Mesenteric fat pad (tissue), 1 donor: ENCODE measurements at regions not wholly inside any gene's neighbourhood (a gene's known extent, or its start where the extent isn't known, plus 50 kb on each side); places are given as distances from the start of the nearest gene placed in this dataset.
"Not testable (repeated sequence)": the region's sequence is repeated elsewhere in the genome, so short reads cannot be mapped to it uniquely, and the experiment has no call there.

ENCODE experiments used
- DNase-seq: peaks from one replicate; pipeline ENCODE4 v3.0.0-alpha.2; 2020; ENCODE audit warnings: low spot score
- donor health status: DM: yes; HTN: yes; CAD: no.

DNA sequence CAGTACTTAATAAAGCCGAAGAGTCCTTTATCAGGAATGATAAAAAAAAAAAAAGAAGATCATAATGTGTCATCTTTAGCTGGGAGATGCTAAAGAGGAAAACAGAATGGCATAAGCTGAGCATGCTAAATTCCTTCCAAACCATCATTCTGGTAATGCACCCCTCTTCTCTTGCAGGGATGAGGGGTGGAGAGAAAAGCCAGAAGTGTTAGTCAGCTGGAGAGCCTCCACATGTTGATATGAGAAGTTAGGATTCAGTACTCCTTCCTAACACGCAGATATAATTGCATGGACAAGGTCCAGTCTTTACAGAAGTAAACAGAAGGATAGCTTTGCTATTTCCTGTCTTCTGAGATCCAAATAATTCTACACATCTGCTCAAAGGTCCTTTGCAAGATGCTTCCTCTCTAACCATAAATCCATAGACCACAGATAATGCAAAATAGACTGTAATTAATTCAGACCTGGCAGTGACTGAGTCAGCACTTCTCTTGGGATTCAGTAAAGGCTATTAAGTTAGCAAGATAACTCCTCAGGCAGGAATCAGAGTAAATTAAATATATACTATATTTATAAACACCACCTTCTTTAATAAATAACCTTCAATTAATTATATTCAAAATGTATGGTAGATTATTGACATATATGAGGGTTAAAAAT, 930.0 kb upstream of the KLHL29 start:
- DNase-seq, result no peak

- DNase-seq, result no peak
These were observed 926.5 kb upstream of the KLHL29 start for GRCh38 chr2:22458440-22458839.

- DNase-seq, result not testable (repeated sequence)
These were observed 909.9 kb upstream of the KLHL29 start for GRCh38 chr2:22475103-22475502.

DNA sequence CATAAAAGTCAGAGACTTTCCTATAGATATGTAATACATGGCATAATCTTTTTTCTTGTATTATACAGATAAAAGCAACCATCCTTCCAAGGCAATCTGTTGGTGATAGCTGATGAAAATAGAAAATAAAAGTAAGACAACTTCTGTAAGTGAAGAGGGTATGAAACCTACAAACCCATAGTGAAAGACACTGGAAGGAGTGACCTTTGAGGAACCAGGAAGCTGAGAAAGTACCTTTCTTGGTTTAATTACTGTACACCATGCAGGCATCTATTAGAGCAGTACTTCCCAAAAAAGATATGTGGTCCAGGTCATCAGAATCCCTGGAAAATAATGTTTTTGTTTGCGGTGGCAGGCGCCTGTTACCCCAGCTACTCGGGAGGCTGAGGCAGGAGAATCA, 906.6 kb upstream of the KLHL29 start:
- DNase-seq, result no peak

DNA sequence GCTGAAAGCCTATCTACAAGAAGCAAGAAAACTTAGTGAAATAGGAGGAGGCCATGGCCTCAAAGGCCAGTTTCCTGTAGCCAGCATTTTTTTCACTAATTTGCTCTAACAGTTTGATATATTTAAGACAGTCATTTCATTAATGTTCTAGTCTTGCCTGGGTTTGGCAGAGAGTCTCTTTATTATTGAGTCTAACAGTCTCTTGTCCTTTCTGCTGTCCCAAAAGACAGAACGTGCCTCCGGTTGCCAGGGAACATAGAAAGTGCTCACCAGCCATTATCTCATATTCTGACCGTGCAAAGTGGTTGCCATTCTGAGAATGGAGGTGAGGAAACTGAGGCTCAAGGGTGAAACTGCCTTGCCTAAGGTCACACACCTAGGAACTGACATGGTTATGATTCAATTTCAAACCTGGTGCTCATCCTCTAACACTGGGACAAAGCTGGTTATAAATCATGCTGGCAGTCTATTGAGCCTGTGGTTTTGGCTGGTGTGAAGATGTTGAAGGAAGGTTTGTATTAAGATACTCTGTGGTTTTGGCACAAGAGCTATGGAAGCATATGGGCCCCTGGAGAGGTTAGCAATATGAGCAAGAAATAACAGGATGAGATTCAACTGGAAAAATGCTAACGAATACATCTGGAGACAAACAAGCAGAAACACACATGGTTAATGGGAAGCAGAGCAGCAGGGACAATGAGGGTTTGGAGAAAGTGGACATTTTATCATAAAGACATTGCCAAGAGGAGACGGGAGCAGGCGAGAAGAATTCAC, 903.3 kb upstream of the KLHL29 start:
- DNase-seq, result no peak

- no peak for DNase-seq
These were observed 901.9 kb upstream of the KLHL29 start for GRCh38 chr2:22483036-22483435.

- no peak for DNase-seq
These were observed 899.5 kb upstream of the KLHL29 start for GRCh38 chr2:22485486-22485885.

- no peak for DNase-seq
These were observed 898.6 kb upstream of the KLHL29 start for GRCh38 chr2:22486343-22486742.

DNA sequence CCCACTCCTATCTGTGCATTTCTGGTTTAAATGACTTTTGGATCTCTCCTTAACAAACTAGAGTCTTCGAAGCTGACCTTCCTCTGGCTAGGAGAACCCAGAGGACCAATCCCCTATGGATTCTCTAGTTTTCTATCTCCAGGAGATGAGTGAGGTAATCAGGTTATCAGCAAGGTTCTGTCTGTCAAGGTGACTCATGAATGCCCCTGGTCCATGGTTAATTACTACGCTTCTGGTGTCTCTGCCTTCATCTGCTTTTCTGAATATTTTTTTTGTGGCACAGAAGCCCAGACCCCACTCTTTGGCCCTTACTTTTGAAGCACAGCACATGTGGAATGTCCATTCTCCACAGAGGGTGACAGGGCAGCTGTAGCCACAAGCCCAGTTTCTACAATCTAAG, 897.9 kb upstream of the KLHL29 start:
- DNase-seq, result no peak

DNA sequence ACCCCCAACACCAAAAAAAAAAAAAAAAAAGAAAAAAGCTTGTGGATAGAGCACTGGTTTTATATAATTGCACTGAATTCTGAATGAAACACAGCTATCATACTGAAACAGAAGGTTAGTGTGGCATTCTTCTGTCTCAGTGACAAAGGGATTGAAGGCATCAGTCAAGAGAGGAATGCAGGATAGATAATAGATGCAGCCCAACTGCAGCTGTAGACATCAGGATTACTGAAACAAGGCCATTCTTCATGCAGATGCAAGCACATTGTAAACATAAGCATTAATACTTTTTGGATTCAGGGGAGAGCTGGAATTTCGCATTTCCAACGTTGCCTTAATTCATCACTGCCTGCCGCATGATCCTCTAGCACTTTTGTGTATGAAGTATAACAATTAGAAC, 897.4 kb upstream of the KLHL29 start:
- DNase-seq, result no peak

DNA sequence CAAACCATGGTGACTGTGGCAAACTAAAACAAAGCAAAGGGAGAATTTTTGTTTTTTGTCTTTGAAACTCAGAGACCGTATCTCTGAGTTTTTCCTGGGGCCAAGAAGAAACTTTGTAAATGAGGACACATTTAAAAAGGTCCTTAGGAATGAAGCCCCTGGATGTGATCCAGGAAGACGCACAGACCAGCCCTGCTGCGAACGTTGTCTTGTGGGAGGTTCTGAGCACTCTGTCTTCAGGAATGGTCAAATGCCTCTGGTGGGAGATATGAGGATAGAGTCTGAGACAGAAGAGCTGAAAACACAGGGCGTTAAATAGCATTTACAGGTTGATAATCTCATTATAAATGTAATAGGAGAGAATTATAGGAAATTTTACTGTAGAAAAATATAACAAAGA, 893.5 kb upstream of the KLHL29 start:
- no peak for DNase-seq

GRCh38 chr2:22494156-22494555, 890.8 kb upstream of the KLHL29 start:
- DNase-seq, result no peak

GRCh38 chr2:22497064-22497463, 887.9 kb upstream of the KLHL29 start:
- no peak for DNase-seq

DNA sequence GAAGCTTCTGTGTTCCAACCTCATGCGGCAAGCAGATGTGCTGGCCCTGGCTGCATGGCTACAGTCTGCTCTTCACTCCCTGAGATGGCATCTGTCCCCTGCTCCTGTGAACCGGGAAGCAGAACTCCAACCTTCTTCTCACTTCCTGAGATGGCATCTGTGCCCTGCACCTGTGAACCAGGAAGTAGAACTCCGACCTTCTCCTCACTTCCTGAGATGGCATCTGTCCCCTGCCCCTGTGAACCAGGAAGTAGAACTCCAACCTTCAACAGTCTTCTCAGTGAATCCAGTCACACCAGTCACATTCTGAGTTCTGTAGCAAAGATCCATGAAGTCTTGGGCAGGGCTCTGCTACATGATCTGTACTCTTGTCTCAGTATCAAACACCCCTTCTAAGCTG, 887.2 kb upstream of the KLHL29 start:
- no peak for DNase-seq

DNA sequence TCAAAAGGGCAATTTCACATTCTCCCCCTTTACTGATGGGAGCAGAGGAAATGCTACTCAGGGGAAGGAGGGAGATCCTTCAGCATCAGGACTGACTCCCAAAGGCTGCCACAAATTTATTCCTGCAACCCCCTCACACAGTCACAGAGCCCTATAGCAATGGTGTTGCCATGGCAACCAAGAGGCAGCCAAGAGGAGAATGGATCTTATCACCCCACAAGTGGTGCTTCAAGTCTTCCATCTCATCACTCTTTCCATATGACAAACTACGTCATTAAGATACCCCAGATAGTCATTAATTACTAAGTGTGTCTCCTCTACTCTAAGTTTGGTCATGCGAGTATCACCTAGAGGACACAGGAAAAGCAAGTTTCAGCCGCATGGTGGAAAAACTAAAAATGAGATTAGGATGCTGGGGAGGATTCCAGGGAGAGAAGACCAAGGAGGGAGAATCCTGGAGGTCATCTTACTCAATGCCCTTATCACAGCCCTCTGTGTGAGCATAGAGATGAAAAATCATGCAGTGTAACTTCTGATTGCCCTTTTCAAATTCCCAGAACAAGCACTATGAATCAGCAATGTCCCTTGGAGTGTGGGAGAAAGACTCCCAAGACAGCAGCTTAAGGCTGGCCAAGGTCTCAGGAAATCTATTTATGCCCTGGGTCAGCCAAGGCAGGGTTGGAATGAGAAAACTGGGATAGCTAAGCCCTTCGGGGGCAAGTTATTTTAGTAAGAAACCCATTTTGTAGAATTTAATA, 885.7 kb upstream of the KLHL29 start:
- no peak for DNase-seq

DNA sequence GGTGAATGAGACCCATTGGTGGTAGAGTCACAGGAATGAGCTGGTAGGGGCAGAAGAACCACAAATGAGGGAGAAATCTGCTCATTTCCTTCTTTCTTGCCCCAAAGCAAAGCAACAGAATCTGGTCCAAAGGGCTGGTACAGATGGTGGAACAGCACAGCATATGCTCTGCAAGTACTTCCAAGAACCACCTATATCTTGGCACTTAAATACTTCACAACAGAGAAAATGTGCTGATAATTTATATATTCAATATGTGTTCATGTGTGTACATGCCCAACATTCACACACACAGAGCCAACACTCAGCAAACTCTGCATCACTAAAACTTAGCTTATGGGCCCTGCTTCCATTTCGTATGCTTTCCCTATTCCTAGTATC, 884.4 kb upstream of the KLHL29 start:
- DNase-seq, result no peak

DNA sequence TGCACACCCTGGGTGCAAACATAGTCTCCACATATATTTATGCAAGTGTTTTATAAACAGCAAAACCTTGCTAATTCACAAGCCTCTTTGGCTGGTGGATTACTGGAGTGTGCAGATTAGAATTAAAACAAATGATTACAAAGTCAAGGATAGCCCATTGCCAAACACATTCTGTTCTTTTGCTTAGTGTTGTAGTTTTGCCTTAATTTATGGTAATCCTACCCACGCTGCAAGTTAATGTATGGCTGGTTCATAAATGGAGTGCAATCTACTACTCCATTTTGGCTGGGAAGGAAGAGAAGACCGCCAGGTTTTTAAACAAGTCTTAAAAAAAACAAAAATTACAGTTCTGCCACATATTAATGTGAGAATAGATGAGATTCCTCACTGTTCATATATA, 883.1 kb upstream of the KLHL29 start:
- DNase-seq, result no peak

DNA sequence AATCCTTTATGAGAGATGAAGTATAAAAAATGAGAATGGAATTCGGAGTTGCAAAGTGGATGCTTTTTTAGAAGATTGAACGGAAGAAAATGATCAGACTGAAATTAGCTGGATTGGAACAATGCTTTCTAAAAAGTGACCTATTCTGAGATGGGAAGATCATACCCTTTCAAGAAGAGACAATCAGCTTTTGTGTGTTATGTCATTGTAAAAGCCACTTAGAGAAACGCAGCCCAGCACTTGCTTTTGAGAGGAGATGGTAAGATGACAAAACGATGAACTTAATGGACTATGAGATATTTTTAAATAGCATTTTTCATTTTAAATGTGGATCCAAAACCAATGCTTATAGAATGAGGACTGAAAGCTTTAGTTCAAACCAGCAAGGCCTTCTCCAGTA, 871.4 kb upstream of the KLHL29 start:
- DNase-seq, result no peak

GRCh38 chr2:22517141-22517540, 867.8 kb upstream of the KLHL29 start:
- no peak for DNase-seq

DNA sequence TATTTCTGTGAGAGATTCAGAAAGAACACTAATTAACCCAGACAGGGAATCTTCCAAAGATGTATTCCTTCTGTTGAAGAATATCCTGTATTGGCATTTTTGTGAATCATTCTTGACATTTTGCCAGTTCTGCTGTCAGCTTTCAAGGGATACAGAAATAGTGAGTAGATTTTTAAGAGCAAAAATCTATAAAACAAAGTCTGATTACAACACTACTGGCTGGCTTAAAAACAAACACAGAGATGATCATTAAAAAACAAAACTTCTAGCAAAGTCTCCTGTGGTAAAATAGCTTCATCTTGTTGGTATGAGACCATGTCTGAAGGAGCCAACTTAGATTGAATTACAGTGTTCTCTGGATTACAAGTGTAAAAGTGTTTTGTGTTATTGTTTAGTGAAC, 866.3 kb upstream of the KLHL29 start:
- DNase-seq, result no peak

GRCh38 chr2:22520369-22521288, 864.4 kb upstream of the KLHL29 start:
- no peak for DNase-seq
